ENCODE measurements at regions not wholly inside any gene's neighbourhood (a gene's known extent, or its start where the extent isn't known, plus 50 kb on each side); places are given as distances from the start of the nearest gene placed in this dataset.

DNA sequence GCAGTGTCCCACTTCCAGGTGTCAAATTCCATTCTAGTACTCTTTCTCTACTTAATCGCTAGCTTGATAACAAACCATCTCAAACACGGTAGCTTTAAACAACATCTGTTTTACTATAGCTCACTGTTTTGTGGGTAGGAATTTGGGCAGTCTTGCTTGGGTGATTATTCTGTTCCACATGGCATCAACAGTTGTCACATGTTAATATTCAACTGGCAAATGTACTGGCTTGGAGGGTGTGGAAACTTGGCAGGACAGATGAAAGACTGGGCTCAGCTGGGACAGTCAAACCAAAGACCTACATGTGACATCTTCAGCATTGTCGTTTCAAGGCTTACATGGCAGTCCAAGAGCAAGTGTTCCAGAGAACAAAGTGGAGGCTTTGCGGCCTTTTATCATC, 241.8 kb downstream of the PTH2R start:
- TF ChIP-seq POLR2A (IDR thresholded peaks at IDR 0.05; ENCODE audit: control extremely low read depth in 1 of 2, low read depth in 2 of 2, low read length in 2 of 2) (no peak), POLR2AphosphoS5 (IDR thresholded peaks at IDR 0.05; ENCODE audit: low read depth, low read length) (no peak), EP300 (IDR thresholded peaks at IDR 0.05; ENCODE audit: borderline replicate concordance in 1 of 2, low read depth in 2 of 2, low read length in 2 of 2) (no peak), MAFK (IDR thresholded peaks at IDR 0.05; ENCODE audit: low read depth, low read length) (no peak), CBX5 (IDR thresholded peaks at IDR 0.05; ENCODE audit: low read depth, low read length) (no peak), CHD2 (IDR thresholded peaks at IDR 0.05; ENCODE audit: low read length) (no peak), SRF (IDR thresholded peaks at IDR 0.05; ENCODE audit: low read depth, low read length) (no peak), EZH2 (IDR thresholded peaks at IDR 0.05; ENCODE audit: low read depth, low read length, severe bottlenecking) (no peak)
- TF ChIP-seq, protein P1, sequence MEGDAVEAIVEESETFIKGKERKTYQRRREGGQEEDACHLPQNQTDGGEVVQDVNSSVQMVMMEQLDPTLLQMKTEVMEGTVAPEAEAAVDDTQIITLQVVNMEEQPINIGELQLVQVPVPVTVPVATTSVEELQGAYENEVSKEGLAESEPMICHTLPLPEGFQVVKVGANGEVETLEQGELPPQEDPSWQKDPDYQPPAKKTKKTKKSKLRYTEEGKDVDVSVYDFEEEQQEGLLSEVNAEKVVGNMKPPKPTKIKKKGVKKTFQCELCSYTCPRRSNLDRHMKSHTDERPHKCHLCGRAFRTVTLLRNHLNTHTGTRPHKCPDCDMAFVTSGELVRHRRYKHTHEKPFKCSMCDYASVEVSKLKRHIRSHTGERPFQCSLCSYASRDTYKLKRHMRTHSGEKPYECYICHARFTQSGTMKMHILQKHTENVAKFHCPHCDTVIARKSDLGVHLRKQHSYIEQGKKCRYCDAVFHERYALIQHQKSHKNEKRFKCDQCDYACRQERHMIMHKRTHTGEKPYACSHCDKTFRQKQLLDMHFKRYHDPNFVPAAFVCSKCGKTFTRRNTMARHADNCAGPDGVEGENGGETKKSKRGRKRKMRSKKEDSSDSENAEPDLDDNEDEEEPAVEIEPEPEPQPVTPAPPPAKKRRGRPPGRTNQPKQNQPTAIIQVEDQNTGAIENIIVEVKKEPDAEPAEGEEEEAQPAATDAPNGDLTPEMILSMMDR (IDR thresholded peaks at IDR 0.05; ENCODE audit: control extremely low read depth in 1 of 3, insufficient read depth in 1 of 3, low read depth in 1 of 3, low read length in 3 of 3) = no peak
